DND-41 (cell line): ENCODE measurements at regions not wholly inside any gene's neighbourhood (a gene's known extent, or its start where the extent isn't known, plus 50 kb on each side); places are given as distances from the start of the nearest gene placed in this dataset.
A peak's percentile ranks its signal among the peaks of the same experiment; 100 is the strongest.

ENCODE experiments used
- ATAC-seq: fragments of 200-7000 bp; cut with Tn5 transposase; 3 replicates; pipeline ENCODE4 v1.9.1; 2021; ENCODE audit warnings: low read depth; ENCODE audit not compliant: insufficient read depth
- DNase-seq: peaks from one replicate; pipeline ENCODE4 v3.0.0-alpha.2; 2020
- H2AFZ ChIP-seq: 2 replicates; pipeline ENCODE4 v1.6.0; 2012; ENCODE audit warnings: low read depth, low read length
- H3K27ac ChIP-seq: 2 replicates; pipeline ENCODE4 v1.5.1; 2012; ENCODE audit warnings: low read length, inconsistent platforms
- H3K27me3 ChIP-seq: fragments of 200-600 bp; sonication (generic); 2 replicates; pipeline ENCODE4 v1.6.0; 2012; ENCODE audit warnings: low read length, mild to moderate bottlenecking, inconsistent platforms; ENCODE audit not compliant: insufficient read depth, poor library complexity
- H3K36me3 ChIP-seq: 2 replicates; pipeline ENCODE4 v1.5.1; 2012; ENCODE audit warnings: low read length, inconsistent platforms; ENCODE audit not compliant: insufficient read depth
- H3K4me1 ChIP-seq: 2 replicates; pipeline ENCODE4 v1.5.1; 2012; ENCODE audit warnings: mild to moderate bottlenecking, low read length; ENCODE audit not compliant: insufficient read depth
- H3K4me2 ChIP-seq: 2 replicates; pipeline ENCODE4 v1.6.0; 2012; ENCODE audit warnings: mild to moderate bottlenecking, moderate library complexity, low read length, inconsistent platforms; ENCODE audit not compliant: insufficient read depth
- H3K4me3 ChIP-seq, 2 experiments: fragments of 200-600 bp in 1 of 2; shearing (Covaris generic) in 1 of 2; 2 replicates each; pipeline ENCODE4 v1.5.1; 2012 to 2016; ENCODE audit warnings: inconsistent platforms in 2 of 2, low read length in 2 of 2, mild to moderate bottlenecking in 2 of 2, low read depth in 1 of 2, moderate library complexity in 1 of 2
- H3K79me2 ChIP-seq: 2 replicates; pipeline ENCODE4 v1.6.0; 2012; ENCODE audit warnings: low read length, inconsistent platforms; ENCODE audit not compliant: insufficient read depth
- H3K9ac ChIP-seq: 2 replicates; pipeline ENCODE4 v1.6.0; 2012; ENCODE audit warnings: low read depth, mild to moderate bottlenecking, inconsistent platforms, low read length, moderate library complexity
- H3K9me3 ChIP-seq: 2 replicates; pipeline ENCODE4 v1.5.1; 2012; ENCODE audit warnings: low read length, moderate library complexity, mild to moderate bottlenecking, inconsistent platforms; ENCODE audit not compliant: insufficient read depth, severe bottlenecking
- H4K20me1 ChIP-seq: 2 replicates; pipeline ENCODE4 v1.6.0; 2012; ENCODE audit warnings: low read length; ENCODE audit not compliant: insufficient read depth
- EZH2 ChIP-seq: IDR thresholded peaks from 3 replicates; pipeline ENCODE4 v1.6.1; 2012; ENCODE audit warnings: borderline replicate concordance, low read depth, mild to moderate bottlenecking, moderate library complexity, low read length, inconsistent platforms; ENCODE audit not compliant: severe bottlenecking
- TF ChIP-seq, protein P1 (sequence below): IDR thresholded peaks from 2 replicates; pipeline ENCODE4 v1.5.1; 2012; ENCODE audit warnings: borderline replicate concordance, low read length, moderate library complexity, mild to moderate bottlenecking; ENCODE audit not compliant: poor library complexity, severe bottlenecking; ENCODE audit errors: extremely low read depth

DNA sequence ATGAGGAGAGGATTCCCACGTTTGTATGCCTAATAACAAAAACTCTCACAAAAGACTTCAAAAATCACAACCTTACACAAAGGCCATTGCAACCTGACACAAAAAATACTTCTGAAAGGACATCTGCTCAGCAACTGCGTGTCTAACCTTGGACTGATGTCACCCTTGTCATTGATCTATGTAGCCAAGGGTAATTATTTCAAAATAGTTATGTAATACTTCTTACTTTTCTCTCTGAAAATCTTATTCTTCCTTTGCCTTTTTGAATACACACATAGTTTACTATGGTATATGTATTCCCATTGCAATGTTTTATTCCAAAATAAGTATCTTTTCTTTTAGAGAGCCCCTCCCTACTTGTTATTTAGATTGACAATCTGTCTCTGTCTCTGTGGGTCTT is 355.3 kb downstream of the MSX2 start:
- no peaks in the 10 kb centered on the region for H3K27me3 ChIP-seq
- no peak for ATAC-seq

DNA sequence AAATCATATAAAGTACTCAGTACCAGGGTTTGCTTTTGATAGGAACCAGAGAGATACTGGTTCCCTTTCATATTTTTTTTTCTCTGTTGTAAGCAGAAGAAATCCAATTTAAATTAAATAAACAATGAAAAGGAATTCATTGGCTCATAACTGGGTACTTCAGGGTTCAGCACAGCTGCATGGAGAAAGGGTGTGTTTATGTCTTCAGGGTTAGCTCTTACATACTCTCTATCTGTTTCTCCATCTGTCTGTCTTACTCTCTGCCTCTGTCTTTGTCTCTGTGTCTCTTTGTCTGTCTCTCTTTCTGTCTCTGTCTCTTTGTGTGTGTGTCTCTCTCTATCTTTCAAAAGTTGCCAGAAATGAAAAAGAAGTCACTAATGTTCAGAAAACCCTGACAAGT is 345.9 kb downstream of the MSX2 start:
- H3K9me3 ChIP-seq, result no peaks in the 10 kb centered on the region
- H3K79me2 ChIP-seq, result no peaks in the 10 kb centered on the region
- no peak overlapping the region for H3K27ac ChIP-seq
- H3K4me2 ChIP-seq, result no peak overlapping the region
- H3K36me3 ChIP-seq, result no peaks in the 10 kb centered on the region
- H3K9ac ChIP-seq, result no peak overlapping the region
- H4K20me1 ChIP-seq, result no peaks in the 10 kb centered on the region
- H3K27me3 ChIP-seq, result no peaks in the 10 kb centered on the region
- DNase-seq (no peak), ATAC-seq (no peak)
- H3K4me3 ChIP-seq, result no peak overlapping the region
- H2AFZ ChIP-seq, result no peak overlapping the region
- no peaks in the 10 kb centered on the region for H3K4me1 ChIP-seq
- TF ChIP-seq EZH2, result no peak
- TF ChIP-seq, protein P1, sequence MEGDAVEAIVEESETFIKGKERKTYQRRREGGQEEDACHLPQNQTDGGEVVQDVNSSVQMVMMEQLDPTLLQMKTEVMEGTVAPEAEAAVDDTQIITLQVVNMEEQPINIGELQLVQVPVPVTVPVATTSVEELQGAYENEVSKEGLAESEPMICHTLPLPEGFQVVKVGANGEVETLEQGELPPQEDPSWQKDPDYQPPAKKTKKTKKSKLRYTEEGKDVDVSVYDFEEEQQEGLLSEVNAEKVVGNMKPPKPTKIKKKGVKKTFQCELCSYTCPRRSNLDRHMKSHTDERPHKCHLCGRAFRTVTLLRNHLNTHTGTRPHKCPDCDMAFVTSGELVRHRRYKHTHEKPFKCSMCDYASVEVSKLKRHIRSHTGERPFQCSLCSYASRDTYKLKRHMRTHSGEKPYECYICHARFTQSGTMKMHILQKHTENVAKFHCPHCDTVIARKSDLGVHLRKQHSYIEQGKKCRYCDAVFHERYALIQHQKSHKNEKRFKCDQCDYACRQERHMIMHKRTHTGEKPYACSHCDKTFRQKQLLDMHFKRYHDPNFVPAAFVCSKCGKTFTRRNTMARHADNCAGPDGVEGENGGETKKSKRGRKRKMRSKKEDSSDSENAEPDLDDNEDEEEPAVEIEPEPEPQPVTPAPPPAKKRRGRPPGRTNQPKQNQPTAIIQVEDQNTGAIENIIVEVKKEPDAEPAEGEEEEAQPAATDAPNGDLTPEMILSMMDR, result no peak

More for the DNA sequence above, 355.3 kb downstream of the MSX2 start:
- Histone ChIP-seq H2AFZ (no peak overlapping the region), H3K9ac (no peak overlapping the region), H3K9me3 (no peaks in the 10 kb centered on the region), H3K4me2 (no peak overlapping the region), H3K36me3 (no peaks in the 10 kb centered on the region), H3K27ac (no peak overlapping the region), H4K20me1 (no peaks in the 10 kb centered on the region), H3K4me3 (no peak overlapping the region), H3K4me1 (no peaks in the 10 kb centered on the region), H3K79me2 (no peaks in the 10 kb centered on the region)
- TF ChIP-seq, protein P1, result no peak
- TF ChIP-seq EZH2, result no peak
- no peak for DNase-seq

GRCh38 chr5:175060257-175060656 is 335.9 kb downstream of the MSX2 start:
- H3K4me2 ChIP-seq, result peak overlapping the region; percentile 36; the same call in 1 of the 2 replicates

More at GRCh38 chr5:175060257-175060656, 335.9 kb downstream of the MSX2 start:
- Histone ChIP-seq H4K20me1 (no peaks in the 10 kb centered on the region), H3K4me1 (no peaks in the 10 kb centered on the region), H3K79me2 (no peaks in the 10 kb centered on the region), H3K27me3 (peaks cover 16% of the 10 kb centered on the region), H3K27ac (no peak overlapping the region), H3K4me3 (no peak overlapping the region), H3K9ac (no peak overlapping the region), H3K9me3 (no peaks in the 10 kb centered on the region), H3K36me3 (no peaks in the 10 kb centered on the region), H2AFZ (no peak overlapping the region)
- DNase-seq, result no peak
- no peak for ATAC-seq
- TF ChIP-seq, protein P1, result no peak
- TF ChIP-seq EZH2, result no peak
